Ascending aorta (tissue), 2 donors: ENCODE measurements at regions not wholly inside any gene's neighbourhood (a gene's known extent, or its start where the extent isn't known, plus 50 kb on each side); places are given as distances from the start of the nearest gene placed in this dataset.

Source experiments
- DNase-seq, 2 donors: peaks; one replicate each; pipeline ENCODE4 v3.0.0-alpha.2; 2019; ENCODE audit warnings: low spot score in 2 of 2
- H3K27ac ChIP-seq, 2 donors: fragments of 200-600 bp; sonication (generic); one replicate each; pipeline ENCODE4 v1.5.1; 2016 to 2017; ENCODE audit warnings: mild to moderate bottlenecking in 1 of 2
- H3K27me3 ChIP-seq: fragments of 200-600 bp; sonication (generic); one replicate; pipeline ENCODE4 v1.5.1; 2017
- H3K36me3 ChIP-seq, 2 donors: fragments of 200-600 bp; sonication (generic); one replicate each; pipeline ENCODE4 v1.5.1; 2016
- H3K4me1 ChIP-seq, 2 donors: fragments of 200-600 bp; sonication (generic); one replicate each; pipeline ENCODE4 v1.5.1; 2016 to 2017; ENCODE audit warnings: mild to moderate bottlenecking in 1 of 2
- H3K4me3 ChIP-seq, 2 donors: fragments of 200-600 bp; sonication (generic); one replicate each; pipeline ENCODE4 v1.5.1; 2016 to 2017; ENCODE audit warnings: mild to moderate bottlenecking in 1 of 2
- H3K9me3 ChIP-seq, 2 donors: fragments of 200-600 bp; sonication (generic); one replicate each; pipeline ENCODE4 v1.5.1; 2016
- CTCF ChIP-seq, 3 experiments: fragments of 200-600 bp in 2 of 3; fragments of 450-650 bp in 1 of 3; sonication (generic) in 2 of 3; IDR thresholded peaks; one replicate each; pipeline ENCODE4 v1.5.1; 2016 to 2019; ENCODE audit warnings: antibody characterized with exemption in 3 of 3, mild to moderate bottlenecking in 1 of 3, moderate library complexity in 1 of 3
- intact Hi-C: fragments of 100-400 bp; cut with DNase I; formaldehyde crosslinking; loops from one replicate; pipeline ENCODE4 v1.15.1; 2023

GRCh38 chr18:43539862-43540261, 262.6 kb upstream of the SYT4 start:
- no peaks in the 10 kb centered on the region for H3K4me1 ChIP-seq
- DNase-seq, result no peak
- H3K27me3 ChIP-seq, result no peaks in the 10 kb centered on the region
- no peaks in the 10 kb centered on the region for H3K36me3 ChIP-seq
- H3K27ac ChIP-seq, result no peak overlapping the region
- intact Hi-C loops, result no loop called here
- H3K9me3 ChIP-seq, result no peaks in the 10 kb centered on the region
- TF ChIP-seq CTCF (IDR thresholded peaks at IDR 0.05), result no peak
- H3K4me3 ChIP-seq, result no peak overlapping the region

DNA sequence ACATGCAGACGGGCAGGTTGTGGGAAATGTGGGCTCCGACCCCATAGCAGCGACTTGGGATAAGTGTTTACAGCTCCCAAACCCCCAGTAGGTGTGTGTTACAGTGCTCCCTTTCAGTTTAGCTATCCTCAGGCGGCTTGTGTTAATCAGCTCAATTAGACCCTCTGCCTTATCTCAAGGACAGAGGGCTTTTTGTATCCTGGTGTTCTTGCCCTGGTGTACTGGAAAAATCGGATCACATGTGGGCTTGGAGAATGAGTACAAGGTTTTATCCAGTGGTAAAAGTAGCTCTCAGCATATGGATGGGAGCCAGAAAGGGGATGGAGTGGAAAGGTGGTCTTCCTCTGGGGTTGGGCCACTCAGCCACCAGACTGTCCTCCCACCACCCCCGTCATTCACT, 264.7 kb upstream of the SYT4 start:
- H3K27ac ChIP-seq, result no peak overlapping the region
- H3K36me3 ChIP-seq, result no peaks in the 10 kb centered on the region
- intact Hi-C loops, result no loop called here
- H3K9me3 ChIP-seq, result no peaks in the 10 kb centered on the region
- H3K4me1 ChIP-seq, result no peaks in the 10 kb centered on the region
- H3K4me3 ChIP-seq, result no peak overlapping the region
- no peak for DNase-seq
- no peak for TF ChIP-seq CTCF (IDR thresholded peaks at IDR 0.05)
- no peaks in the 10 kb centered on the region for H3K27me3 ChIP-seq

DNA sequence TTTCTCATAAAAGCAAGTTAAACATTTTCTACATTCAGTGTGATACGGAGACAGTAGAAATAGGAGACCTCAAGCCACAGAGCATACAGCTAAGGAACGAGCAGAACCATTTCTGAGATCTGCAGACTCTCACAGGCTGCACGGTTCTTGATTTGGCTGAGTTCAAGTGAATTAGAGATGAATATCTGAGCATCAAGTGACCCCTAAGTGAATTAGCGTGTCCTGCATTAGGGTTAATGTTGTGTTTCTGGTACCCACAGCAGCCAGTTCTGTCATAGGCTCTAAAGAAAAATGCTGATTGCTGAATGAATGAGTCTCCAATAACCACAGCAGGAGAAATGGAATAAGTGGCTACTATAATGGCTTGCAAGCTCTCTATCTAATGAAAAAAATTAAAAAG, 265.9 kb upstream of the SYT4 start:
- no peak overlapping the region for H3K4me3 ChIP-seq
- no peak for TF ChIP-seq CTCF (IDR thresholded peaks at IDR 0.05)
- H3K27ac ChIP-seq, result no peak overlapping the region
- no peaks in the 10 kb centered on the region for H3K4me1 ChIP-seq
- H3K36me3 ChIP-seq, result no peaks in the 10 kb centered on the region
- H3K27me3 ChIP-seq, result no peaks in the 10 kb centered on the region
- DNase-seq, result no peak
- H3K9me3 ChIP-seq, result no peaks in the 10 kb centered on the region
- intact Hi-C loops, result no loop called here

DNA sequence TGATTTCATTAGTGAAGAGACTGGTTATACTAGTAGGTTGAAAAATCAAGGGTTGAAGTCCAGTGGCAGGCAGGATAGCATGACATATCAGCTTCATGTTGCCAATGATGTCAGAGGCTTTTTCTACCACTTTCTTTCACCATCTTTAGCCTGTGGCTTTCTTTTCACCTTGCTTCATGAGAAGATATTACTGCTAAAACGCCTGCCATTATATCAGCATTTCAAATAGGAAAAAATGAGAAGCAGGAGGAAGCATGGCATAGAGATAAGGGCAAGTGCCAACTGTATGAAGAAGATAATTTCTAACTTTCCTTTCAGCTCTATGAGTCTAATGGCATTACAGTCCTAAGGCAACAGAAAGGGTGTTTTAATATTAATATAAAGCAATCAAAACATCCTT, 270.2 kb upstream of the SYT4 start:
- Histone ChIP-seq H3K4me1 (no peaks in the 10 kb centered on the region), H3K4me3 (no peak overlapping the region), H3K27ac (no peak overlapping the region), H3K36me3 (no peaks in the 10 kb centered on the region), H3K9me3 (no peaks in the 10 kb centered on the region), H3K27me3 (no peaks in the 10 kb centered on the region)
- DNase-seq, result no peak
- no peak for TF ChIP-seq CTCF (IDR thresholded peaks at IDR 0.05)
- intact Hi-C loops, result no loop called here

GRCh38 chr18:43559507-43559906, 282.2 kb upstream of the SYT4 start:
- intact Hi-C loops, result no loop called here
- Histone ChIP-seq H3K4me3 (no peak overlapping the region), H3K27me3 (no peaks in the 10 kb centered on the region), H3K27ac (no peak overlapping the region), H3K36me3 (no peaks in the 10 kb centered on the region), H3K9me3 (peaks cover 0 to 4% of the 10 kb centered on the region in 2 donors), H3K4me1 (no peaks in the 10 kb centered on the region)
- TF ChIP-seq CTCF (IDR thresholded peaks at IDR 0.05), result no peak
- no peak for DNase-seq

GRCh38 chr18:43563780-43564179, 286.5 kb upstream of the SYT4 start:
- Histone ChIP-seq H3K27ac (no peak overlapping the region), H3K4me1 (no peaks in the 10 kb centered on the region), H3K4me3 (no peak overlapping the region), H3K36me3 (no peaks in the 10 kb centered on the region), H3K9me3 (no peaks in the 10 kb centered on the region), H3K27me3 (no peaks in the 10 kb centered on the region)
- intact Hi-C loops, result no loop called here
- DNase-seq, result no peak
- no peak for TF ChIP-seq CTCF (IDR thresholded peaks at IDR 0.05)
